AG09319 (cell line): ENCODE measurements at regions not wholly inside any gene's neighbourhood (a gene's known extent, or its start where the extent isn't known, plus 50 kb on each side); places are given as distances from the start of the nearest gene placed in this dataset.
"Not testable (repeated sequence)": the region's sequence is repeated elsewhere in the genome, so short reads cannot be mapped to it uniquely, and the experiment has no call there.

Source experiments
- DNase-seq: peaks from one replicate; pipeline ENCODE4 v3.0.0-alpha.2; 2010; ENCODE audit warnings: low read depth; ENCODE audit errors: extremely low read depth
- CTCF ChIP-seq: IDR thresholded peaks from 2 replicates; pipeline ENCODE4 v1.5.1; 2011; ENCODE audit warnings: low read depth, mild to moderate bottlenecking, inconsistent platforms, low read length, moderate library complexity

GRCh38 chr2:129015397-129016285 lies 697.0 kb upstream of the HS6ST1 start:
- no peak for DNase-seq
- TF ChIP-seq CTCF, result no peak

- no peak for TF ChIP-seq CTCF
- DNase-seq, result no peak
Measured at GRCh38 chr2:129016972-129017371, 698.3 kb upstream of the HS6ST1 start.

- DNase-seq, result no peak
- no peak for TF ChIP-seq CTCF
Measured at GRCh38 chr2:129024796-129025195, 706.1 kb upstream of the HS6ST1 start.

GRCh38 chr2:129035992-129036391 lies 717.3 kb upstream of the HS6ST1 start:
- no peak for TF ChIP-seq CTCF
- no peak for DNase-seq

- DNase-seq, result not testable (repeated sequence)
Measured at GRCh38 chr2:129043677-129044076, 725.0 kb upstream of the HS6ST1 start.

GRCh38 chr2:129046475-129046874 lies 727.8 kb upstream of the HS6ST1 start:
- DNase-seq, result not testable (repeated sequence)

GRCh38 chr2:129050101-129050500 lies 731.4 kb upstream of the HS6ST1 start:
- DNase-seq, result no peak
- TF ChIP-seq CTCF, result no peak

GRCh38 chr2:129055242-129055641 lies 736.6 kb upstream of the HS6ST1 start:
- no peak for TF ChIP-seq CTCF
- DNase-seq, result no peak
